ENCODE measurements at regions not wholly inside any gene's neighbourhood (a gene's known extent, or its start where the extent isn't known, plus 50 kb on each side); places are given as distances from the start of the nearest gene placed in this dataset.

DNA sequence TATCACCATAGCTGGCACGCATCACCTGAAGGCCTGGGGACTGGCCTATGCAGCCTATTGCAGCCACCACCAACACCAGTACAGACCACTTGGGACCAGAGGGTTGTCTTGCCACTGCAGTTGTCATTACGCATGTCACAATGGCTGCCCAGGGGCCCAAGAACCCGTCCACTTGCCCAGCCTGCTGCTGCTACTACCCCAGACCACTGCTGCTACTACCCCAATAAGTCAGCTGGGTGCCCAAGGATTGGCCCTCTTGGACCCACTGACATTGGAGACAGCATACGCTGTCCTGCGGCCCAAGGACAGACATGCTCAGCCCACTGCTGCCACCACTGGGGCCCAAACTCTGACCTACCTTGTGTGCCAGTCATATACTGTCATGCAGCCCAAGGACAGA is 102.7 kb upstream of the OR9Q1 start:
- no peak overlapping the region for H3K27ac Mint-ChIP-seq

More for the DNA sequence above, 102.7 kb upstream of the OR9Q1 start:
- Histone ChIP-seq H3K14ac (ENCODE audit: insufficient read depth, low read length) (no peak overlapping the region; the same call in 1 of the 2 replicates), H3K56ac (ENCODE audit: insufficient read length, low read depth, low read length) (no peak overlapping the region), H3K27ac (ENCODE audit: insufficient read length, low read depth, low read length) (no peak overlapping the region), H2BK15ac (ENCODE audit: low read depth, low read length) (no peak overlapping the region), H4K91ac (ENCODE audit: insufficient read length, low read depth, low read length) (no peak overlapping the region), H2AK5ac (ENCODE audit: insufficient read length, low read length) (no peak overlapping the region), H3K23ac (ENCODE audit: insufficient read length, low read depth, low read length) (no peak overlapping the region), H3K4me1 (ENCODE audit: insufficient read depth, low read length) (no peaks in the 10 kb centered on the region; the same call in 1 of the 2 replicates), H3K79me1 (ENCODE audit: insufficient read depth, low read depth, low read length, poor library complexity, severe bottlenecking) (no peaks in the 10 kb centered on the region), H2AFZ (ENCODE audit: low read length) (no peak overlapping the region), H3K79me2 (ENCODE audit: insufficient read depth, low read length) (no peaks in the 10 kb centered on the region), H3K9me3 (ENCODE audit: control insufficient read depth, low read depth, low read length) (no peaks in the 10 kb centered on the region), H3K18ac (ENCODE audit: insufficient read length, low read depth, low read length) (no peak overlapping the region), H3K4ac (ENCODE audit: low read depth, low read length) (no peak overlapping the region), H3K4me2 (ENCODE audit: insufficient read depth, insufficient read length, low read length) (no peak overlapping the region), H4K20me1 (ENCODE audit: control insufficient read depth, insufficient read depth, insufficient read length) (no peaks in the 10 kb centered on the region), H2BK12ac (ENCODE audit: insufficient read length, low read depth, low read length) (no peak overlapping the region), H2BK120ac (ENCODE audit: low read depth, low read length, poor library complexity, severe bottlenecking) (no peak overlapping the region), H3K23me2 (ENCODE audit: insufficient read length, low read depth, low read length, poor library complexity, severe bottlenecking) (no peaks in the 10 kb centered on the region), H4K5ac (ENCODE audit: insufficient read length, low read depth, low read length) (no peak overlapping the region), H4K8ac (replicated peaks; ENCODE audit: insufficient read length, low read depth, low read length) (no peak overlapping the region), H3T11ph (ENCODE audit: low read length) (no peak overlapping the region), H3K27me3 (ENCODE audit: insufficient read depth, low read length) (no peaks in the 10 kb centered on the region), H3K9ac (ENCODE audit: extremely low read depth, insufficient read length, low read length) (no peak overlapping the region), H2BK5ac (ENCODE audit: insufficient read length, low read length) (no peak overlapping the region), H2BK20ac (ENCODE audit: low read depth, low read length, poor library complexity, severe bottlenecking) (no peak overlapping the region)
- H3K36me3 Mint-ChIP-seq (ENCODE audit: insufficient read depth in 1 of 3, low read depth in 3 of 3) = no peaks in the 10 kb centered on the region
- H3K4me3 Mint-ChIP-seq = no peak overlapping the region
- 0 out of 4 replicates have a peak, but pooled peaks cover 0 to 8% of the 10 kb centered on the region in 2 experiments for H3K4me1 Mint-ChIP-seq
- H3K9me3 Mint-ChIP-seq = no peaks in the 10 kb centered on the region; a peak in 2 of 5 replicates
- H3K27me3 Mint-ChIP-seq (ENCODE audit: low read depth) = no peaks in the 10 kb centered on the region
- TF ChIP-seq, protein P1, sequence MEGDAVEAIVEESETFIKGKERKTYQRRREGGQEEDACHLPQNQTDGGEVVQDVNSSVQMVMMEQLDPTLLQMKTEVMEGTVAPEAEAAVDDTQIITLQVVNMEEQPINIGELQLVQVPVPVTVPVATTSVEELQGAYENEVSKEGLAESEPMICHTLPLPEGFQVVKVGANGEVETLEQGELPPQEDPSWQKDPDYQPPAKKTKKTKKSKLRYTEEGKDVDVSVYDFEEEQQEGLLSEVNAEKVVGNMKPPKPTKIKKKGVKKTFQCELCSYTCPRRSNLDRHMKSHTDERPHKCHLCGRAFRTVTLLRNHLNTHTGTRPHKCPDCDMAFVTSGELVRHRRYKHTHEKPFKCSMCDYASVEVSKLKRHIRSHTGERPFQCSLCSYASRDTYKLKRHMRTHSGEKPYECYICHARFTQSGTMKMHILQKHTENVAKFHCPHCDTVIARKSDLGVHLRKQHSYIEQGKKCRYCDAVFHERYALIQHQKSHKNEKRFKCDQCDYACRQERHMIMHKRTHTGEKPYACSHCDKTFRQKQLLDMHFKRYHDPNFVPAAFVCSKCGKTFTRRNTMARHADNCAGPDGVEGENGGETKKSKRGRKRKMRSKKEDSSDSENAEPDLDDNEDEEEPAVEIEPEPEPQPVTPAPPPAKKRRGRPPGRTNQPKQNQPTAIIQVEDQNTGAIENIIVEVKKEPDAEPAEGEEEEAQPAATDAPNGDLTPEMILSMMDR (conservative IDR thresholded peaks at IDR 0.05) = no peak
- WGBS (ENCODE audit: extremely low coverage, insufficient read length, low lambda C conversion rate) = no CpG with 5 or more reads among the region's 5 CpGs
- no peak for DNase-seq

All from H9 (cell line).